ENCODE measurements at regions not wholly inside any gene's neighbourhood (a gene's known extent, or its start where the extent isn't known, plus 50 kb on each side); places are given as distances from the start of the nearest gene placed in this dataset.

DNA sequence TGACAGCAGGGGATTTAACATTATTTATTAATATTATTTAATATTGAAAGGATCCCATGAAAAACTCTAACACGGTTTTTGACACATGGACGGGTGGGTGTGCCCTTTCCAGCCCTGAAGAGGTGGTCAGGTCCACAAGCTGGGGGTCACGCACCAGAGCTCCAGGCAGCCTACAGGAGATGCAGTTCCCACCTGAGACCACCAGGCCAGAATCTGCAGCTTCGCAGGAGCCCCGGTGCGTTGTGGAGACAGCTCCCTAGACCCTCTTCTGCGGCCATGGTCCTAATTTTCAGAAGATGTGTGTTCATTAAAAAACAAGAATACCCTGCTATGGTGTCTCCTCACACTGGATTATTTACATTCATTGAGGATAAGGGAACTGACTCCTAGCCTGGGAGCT, 331.1 kb downstream of the C16orf95 start:
- no peak overlapping the region for H3K4me3 ChIP-seq (ENCODE audit: low read length)
- no peak overlapping the region for H3K9ac ChIP-seq (ENCODE audit: low read depth, low read length)
- H3K4me1 ChIP-seq (ENCODE audit: control insufficient read depth, insufficient read depth, low read length), result peaks cover 7% of the 10 kb centered on the region
- no peaks in the 10 kb centered on the region for H3K27me3 ChIP-seq (ENCODE audit: control insufficient read depth, insufficient read depth, low read length)
- no peaks in the 10 kb centered on the region for H3K36me3 ChIP-seq (ENCODE audit: insufficient read depth, low read length)
- H3K9me3 ChIP-seq (replicated peaks; ENCODE audit: low read length), result no peaks in the 10 kb centered on the region
- H3K4me2 ChIP-seq (ENCODE audit: low read length), result no peak overlapping the region

DNA sequence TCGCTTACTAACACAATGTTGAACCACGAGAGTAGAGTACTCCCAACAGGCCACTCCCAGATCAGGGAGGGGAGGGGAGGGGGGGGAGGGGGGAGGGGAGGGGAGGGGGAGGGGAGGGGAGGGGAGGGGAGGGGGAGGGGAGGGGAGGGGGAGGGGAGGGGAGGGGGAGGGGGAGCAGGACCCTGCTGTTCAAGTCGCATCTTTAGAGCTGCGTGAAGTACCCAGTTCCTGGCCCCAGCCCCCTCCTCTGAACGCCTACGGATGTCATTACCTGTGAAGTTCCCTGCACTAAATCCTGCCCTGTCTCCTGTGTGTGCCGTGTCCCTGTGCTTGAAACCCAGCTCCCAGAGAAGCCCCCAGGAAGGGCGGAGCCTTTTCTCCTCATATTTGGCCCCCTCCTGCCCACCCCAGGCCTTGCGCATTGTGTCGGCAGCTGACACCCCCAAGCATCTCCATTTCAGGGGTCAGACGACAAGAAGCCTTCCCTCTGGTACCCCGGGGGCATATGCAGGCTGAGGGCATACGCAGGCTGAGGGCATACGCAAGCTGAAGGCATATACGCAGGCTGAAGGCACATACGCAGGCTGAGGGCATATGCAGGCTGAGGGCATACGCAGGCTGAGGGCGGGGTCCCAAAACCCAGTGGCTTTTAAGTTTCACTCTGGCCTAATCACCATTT, 330.2 kb downstream of the C16orf95 start:
- Histone ChIP-seq H3K4me1 (ENCODE audit: control insufficient read depth, insufficient read depth, low read length) (peaks cover 15% of the 10 kb centered on the region), H3K9ac (ENCODE audit: low read depth, low read length) (no peak overlapping the region), H3K4me3 (ENCODE audit: low read length) (no peak overlapping the region), H3K4me2 (ENCODE audit: low read length) (no peak overlapping the region), H3K27me3 (ENCODE audit: control insufficient read depth, insufficient read depth, low read length) (no peaks in the 10 kb centered on the region), H3K36me3 (ENCODE audit: insufficient read depth, low read length) (no peaks in the 10 kb centered on the region), H3K9me3 (replicated peaks; ENCODE audit: low read length) (no peaks in the 10 kb centered on the region)

DNA sequence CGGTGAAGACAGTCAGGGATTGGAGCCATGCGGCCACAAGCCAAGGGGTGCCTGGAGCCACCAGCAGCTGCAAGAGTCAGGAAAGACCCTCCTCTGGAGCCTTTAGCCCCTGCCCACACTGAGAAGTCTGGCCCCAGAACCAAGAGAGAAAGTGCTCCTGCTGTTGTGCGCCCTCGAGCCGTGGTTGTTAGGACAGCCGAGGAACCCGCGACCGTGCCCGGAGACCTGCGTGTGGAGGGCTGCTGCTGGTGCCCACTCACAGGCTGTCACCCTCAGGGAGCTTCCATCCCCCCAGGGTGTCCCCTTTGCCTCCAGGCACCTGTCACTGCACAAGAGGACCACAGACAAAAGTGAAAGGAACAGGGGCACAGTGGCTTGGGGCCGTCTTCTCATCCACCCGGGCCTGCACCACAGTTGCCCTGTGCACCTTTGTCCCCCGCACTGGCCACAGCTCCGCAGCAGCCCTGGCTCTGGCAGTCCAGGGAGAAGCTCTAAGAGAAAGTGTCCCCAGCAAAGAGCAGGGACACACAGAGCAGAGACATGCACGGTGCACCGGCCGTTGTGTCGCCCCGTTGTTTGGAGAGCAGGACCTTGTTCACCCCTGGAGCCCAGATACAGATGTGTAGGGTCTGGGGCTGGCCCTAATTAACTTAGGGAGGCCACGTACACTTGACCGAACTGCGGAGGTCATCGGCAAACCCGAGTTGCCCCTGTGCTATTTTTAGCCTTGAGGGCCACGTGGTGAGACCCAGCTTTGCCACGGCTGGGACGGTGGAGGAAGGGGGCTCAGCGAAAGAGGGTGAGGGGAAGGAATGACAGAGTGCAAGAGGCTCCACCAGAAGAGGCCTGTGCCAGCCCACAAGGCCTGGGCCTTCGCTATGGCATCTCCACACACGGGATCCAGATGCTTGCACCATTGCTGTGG, 329.2 kb downstream of the C16orf95 start:
- Histone ChIP-seq H3K9ac (ENCODE audit: low read depth, low read length) (no peak overlapping the region), H3K36me3 (ENCODE audit: insufficient read depth, low read length) (no peaks in the 10 kb centered on the region), H3K4me1 (ENCODE audit: control insufficient read depth, insufficient read depth, low read length) (peaks cover 18% of the 10 kb centered on the region), H3K9me3 (replicated peaks; ENCODE audit: low read length) (no peaks in the 10 kb centered on the region), H3K27me3 (ENCODE audit: control insufficient read depth, insufficient read depth, low read length) (no peaks in the 10 kb centered on the region), H3K4me3 (ENCODE audit: low read length) (no peak overlapping the region), H3K4me2 (ENCODE audit: low read length) (no peak overlapping the region)

DNA sequence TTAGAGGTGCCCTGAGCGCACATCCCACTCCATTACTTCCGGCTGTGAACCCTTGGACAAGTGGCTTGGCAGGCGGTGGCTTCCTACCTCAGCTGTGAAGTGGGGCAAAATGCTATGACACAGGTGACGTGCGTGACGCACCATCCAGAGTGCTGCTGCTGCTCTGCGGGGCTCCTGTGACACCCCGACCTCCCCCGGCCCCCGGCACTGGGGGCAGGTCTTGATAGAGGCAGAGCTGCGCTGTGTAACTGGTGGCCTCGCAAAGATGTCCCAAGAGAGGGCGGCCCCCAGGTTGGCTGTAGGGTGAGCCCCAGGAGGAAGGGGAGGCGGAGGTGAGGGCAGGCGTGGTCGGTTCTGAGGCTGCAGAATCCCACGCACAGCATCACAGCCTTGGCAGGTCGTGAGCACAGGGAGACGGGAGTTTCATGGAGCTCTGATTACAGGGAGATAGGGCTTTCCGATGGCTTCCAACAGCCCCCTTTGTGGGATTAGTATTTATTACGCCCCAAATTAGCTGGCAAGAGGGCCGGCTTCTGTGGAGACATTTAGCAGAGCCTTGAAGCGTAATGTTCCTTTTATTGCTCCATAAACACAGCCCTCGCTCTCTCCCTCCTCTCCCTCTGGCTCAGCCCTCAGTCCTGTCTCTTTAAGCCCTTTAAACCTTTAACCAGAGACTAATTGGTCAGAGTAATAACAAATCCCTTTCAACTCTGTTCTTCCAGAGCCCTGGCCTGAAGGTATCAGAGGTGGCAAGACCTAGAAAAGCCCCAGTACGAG, 328.1 kb downstream of the C16orf95 start:
- Histone ChIP-seq H3K9ac (ENCODE audit: low read depth, low read length) (no peak overlapping the region), H3K4me1 (ENCODE audit: control insufficient read depth, insufficient read depth, low read length) (peaks cover 21% of the 10 kb centered on the region), H3K36me3 (ENCODE audit: insufficient read depth, low read length) (no peaks in the 10 kb centered on the region), H3K27me3 (ENCODE audit: control insufficient read depth, insufficient read depth, low read length) (no peaks in the 10 kb centered on the region), H3K9me3 (replicated peaks; ENCODE audit: low read length) (no peaks in the 10 kb centered on the region), H3K4me2 (ENCODE audit: low read length) (no peak overlapping the region), H3K4me3 (ENCODE audit: low read length) (no peak overlapping the region)

DNA sequence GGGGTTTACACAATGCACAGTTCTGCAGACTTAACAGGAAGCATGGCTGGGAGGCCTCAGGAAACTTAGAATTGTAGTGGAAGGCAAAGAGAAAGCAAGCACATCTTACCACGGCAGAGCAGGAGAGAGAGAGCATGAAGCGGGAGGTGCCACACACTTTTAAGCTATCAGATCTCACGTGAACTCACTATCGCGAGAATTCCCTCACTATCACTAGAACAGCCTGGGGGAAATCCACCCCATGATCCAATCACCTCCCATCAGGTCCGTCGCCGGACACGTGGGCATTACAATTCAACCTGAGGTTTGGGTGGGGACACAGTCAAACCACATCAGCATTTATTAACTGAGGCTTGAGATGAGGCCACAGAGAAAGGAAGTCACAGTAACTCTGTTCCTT, 326.7 kb downstream of the C16orf95 start:
- Histone ChIP-seq H3K27me3 (ENCODE audit: control insufficient read depth, insufficient read depth, low read length) (no peaks in the 10 kb centered on the region), H3K4me2 (ENCODE audit: low read length) (no peak overlapping the region), H3K4me3 (ENCODE audit: low read length) (no peak overlapping the region), H3K9ac (ENCODE audit: low read depth, low read length) (no peak overlapping the region), H3K36me3 (ENCODE audit: insufficient read depth, low read length) (no peaks in the 10 kb centered on the region), H3K9me3 (replicated peaks; ENCODE audit: low read length) (no peaks in the 10 kb centered on the region), H3K4me1 (ENCODE audit: control insufficient read depth, insufficient read depth, low read length) (peaks cover 29% of the 10 kb centered on the region)

DNA sequence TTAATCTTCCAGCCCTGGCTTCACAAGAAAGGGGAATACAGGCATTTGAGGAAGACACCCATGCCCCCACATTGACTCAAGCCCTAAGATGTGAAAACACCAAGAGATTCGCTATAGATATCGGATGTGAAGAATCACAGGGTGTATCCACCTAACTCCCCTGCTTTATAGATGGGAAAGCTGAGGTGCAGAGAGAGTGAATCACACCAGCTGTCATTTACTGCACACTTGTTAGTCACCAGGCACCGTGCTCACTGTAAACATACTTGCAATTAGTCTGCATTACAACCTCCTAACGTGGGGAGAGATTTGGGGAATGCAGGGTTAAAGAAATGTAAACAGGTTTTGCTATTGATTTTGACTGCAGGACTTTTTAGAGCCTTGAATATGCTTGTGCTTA, 325.5 kb downstream of the C16orf95 start:
- Histone ChIP-seq H3K4me2 (ENCODE audit: low read length) (peak overlapping the region; percentile 8), H3K36me3 (ENCODE audit: insufficient read depth, low read length) (no peaks in the 10 kb centered on the region), H3K4me1 (ENCODE audit: control insufficient read depth, insufficient read depth, low read length) (peaks cover 31% of the 10 kb centered on the region), H3K27me3 (ENCODE audit: control insufficient read depth, insufficient read depth, low read length) (no peaks in the 10 kb centered on the region), H3K9me3 (replicated peaks; ENCODE audit: low read length) (no peaks in the 10 kb centered on the region), H3K4me3 (ENCODE audit: low read length) (no peak overlapping the region), H3K9ac (ENCODE audit: low read depth, low read length) (no peak overlapping the region)

DNA sequence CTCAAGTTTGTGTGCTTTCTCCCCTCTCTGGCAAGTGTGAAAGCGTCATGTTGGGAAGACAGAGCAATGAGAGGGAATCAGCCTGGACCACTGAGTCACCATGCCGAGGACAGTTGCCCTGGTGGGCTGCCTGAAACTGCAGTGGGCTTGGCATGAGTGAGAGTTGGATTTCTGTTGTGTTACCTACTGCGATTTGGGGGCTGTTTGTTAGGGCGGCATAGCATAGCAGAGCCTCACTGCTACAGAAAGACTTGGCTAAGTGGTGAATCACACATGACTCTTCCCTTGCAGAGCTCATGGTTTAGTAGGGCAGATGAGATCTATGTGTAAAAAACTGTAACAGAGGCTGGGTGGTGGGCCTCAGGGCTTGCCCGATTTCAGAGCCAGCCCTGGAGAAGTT, 324.6 kb downstream of the C16orf95 start:
- no peak overlapping the region for H3K4me2 ChIP-seq (ENCODE audit: low read length)
- H3K27me3 ChIP-seq (ENCODE audit: control insufficient read depth, insufficient read depth, low read length), result no peaks in the 10 kb centered on the region
- no peak overlapping the region for H3K4me3 ChIP-seq (ENCODE audit: low read length)
- H3K9ac ChIP-seq (ENCODE audit: low read depth, low read length), result no peak overlapping the region
- no peaks in the 10 kb centered on the region for H3K9me3 ChIP-seq (replicated peaks; ENCODE audit: low read length)
- no peaks in the 10 kb centered on the region for H3K36me3 ChIP-seq (ENCODE audit: insufficient read depth, low read length)
- peaks cover 31% of the 10 kb centered on the region for H3K4me1 ChIP-seq (ENCODE audit: control insufficient read depth, insufficient read depth, low read length)

DNA sequence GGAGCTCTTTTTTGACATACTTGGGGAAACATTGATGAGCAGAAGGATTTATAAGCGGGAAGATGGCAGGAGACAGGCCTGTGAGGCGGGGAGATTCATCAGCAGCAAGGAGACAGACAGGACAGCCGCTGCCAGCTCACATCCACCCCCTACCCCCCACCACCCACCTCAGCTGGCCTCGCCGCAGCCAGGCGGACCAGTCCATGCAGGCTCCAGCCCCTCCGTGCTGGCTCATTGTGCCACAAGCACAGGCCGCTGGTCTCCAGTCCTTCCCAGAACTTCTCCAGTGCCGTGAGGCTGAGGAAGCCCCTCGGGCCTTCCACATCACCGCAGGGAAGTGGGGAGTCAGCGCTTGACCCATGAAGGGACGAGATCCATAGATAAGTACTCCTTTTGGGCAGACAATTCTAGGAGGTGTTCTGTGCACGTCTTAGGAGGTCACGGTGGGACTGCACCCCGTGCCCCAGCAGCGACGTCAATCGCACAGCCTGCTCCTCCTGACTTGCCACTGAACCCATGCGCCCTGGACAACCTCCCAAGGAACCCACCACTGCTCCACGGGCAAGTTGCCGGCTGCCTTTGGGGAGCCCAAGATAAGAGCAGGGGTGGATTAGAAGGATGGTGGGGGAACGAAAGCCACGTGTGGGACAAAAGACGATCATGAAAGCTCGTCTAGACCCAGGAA, 323.6 kb downstream of the C16orf95 start:
- Histone ChIP-seq H3K4me1 (ENCODE audit: control insufficient read depth, insufficient read depth, low read length) (peaks cover 31% of the 10 kb centered on the region), H3K36me3 (ENCODE audit: insufficient read depth, low read length) (no peaks in the 10 kb centered on the region), H3K4me3 (ENCODE audit: low read length) (no peak overlapping the region), H3K27me3 (ENCODE audit: control insufficient read depth, insufficient read depth, low read length) (no peaks in the 10 kb centered on the region), H3K4me2 (ENCODE audit: low read length) (no peak overlapping the region), H3K9me3 (replicated peaks; ENCODE audit: low read length) (no peaks in the 10 kb centered on the region), H3K9ac (ENCODE audit: low read depth, low read length) (no peak overlapping the region)

DNA sequence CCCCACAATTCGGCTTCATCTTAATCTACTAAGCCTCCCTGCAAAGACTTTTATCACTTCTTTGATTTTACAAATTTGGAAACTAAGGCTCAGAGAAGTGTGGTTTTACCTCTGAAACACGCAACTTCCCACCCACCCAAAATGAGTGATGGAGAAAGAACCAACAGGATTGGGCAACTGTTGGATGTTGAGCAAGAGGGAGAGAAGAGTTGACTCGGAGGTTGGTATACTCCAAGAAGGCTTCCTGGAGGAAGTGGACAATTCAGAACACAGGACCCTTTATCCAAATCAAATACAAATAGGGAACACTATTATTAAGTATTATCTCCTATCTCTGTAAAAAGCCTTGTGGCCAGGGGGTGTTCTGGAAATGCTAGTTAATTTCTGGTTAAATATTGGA, 323.0 kb downstream of the C16orf95 start:
- Histone ChIP-seq H3K36me3 (ENCODE audit: insufficient read depth, low read length) (no peaks in the 10 kb centered on the region), H3K4me2 (ENCODE audit: low read length) (peak overlapping the region; percentile 68), H3K9me3 (replicated peaks; ENCODE audit: low read length) (no peaks in the 10 kb centered on the region), H3K9ac (ENCODE audit: low read depth, low read length) (peak overlapping the region; percentile 45), H3K4me3 (ENCODE audit: low read length) (no peak overlapping the region), H3K4me1 (ENCODE audit: control insufficient read depth, insufficient read depth, low read length) (peaks cover 34% of the 10 kb centered on the region), H3K27me3 (ENCODE audit: control insufficient read depth, insufficient read depth, low read length) (no peaks in the 10 kb centered on the region)

DNA sequence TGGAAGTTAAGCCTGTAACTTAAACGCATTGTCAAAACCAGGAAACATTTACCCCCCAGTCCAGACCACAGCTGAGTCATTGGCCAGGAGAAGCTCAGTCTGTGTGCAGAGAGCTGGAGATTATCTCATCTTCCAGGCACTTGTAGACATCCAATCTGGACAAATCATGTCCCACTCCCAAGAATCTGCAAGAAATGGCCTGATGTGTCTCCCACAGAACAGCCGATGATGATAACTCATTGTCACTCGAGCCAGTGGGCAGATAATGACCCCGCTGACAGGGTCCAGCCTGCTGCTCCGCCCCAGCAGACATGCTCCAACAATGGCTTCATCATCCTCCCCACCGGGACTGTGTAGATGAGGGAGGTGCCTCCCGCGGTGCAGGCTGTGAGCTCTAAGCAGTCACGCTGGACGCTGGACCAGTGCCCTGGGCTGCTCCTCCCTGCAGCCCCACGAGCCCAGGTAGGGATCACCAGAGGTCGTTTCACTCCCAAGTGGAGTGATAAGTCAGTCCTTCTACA, 322.5 kb downstream of the C16orf95 start:
- Histone ChIP-seq H3K4me2 (ENCODE audit: low read length) (peak overlapping the region; percentile 68), H3K9me3 (replicated peaks; ENCODE audit: low read length) (no peaks in the 10 kb centered on the region), H3K4me1 (ENCODE audit: control insufficient read depth, insufficient read depth, low read length) (peaks cover 39% of the 10 kb centered on the region), H3K36me3 (ENCODE audit: insufficient read depth, low read length) (no peaks in the 10 kb centered on the region), H3K27me3 (ENCODE audit: control insufficient read depth, insufficient read depth, low read length) (no peaks in the 10 kb centered on the region), H3K9ac (ENCODE audit: low read depth, low read length) (peak overlapping the region; percentile 48), H3K4me3 (ENCODE audit: low read length) (peak overlapping the region; percentile 17)

DNA sequence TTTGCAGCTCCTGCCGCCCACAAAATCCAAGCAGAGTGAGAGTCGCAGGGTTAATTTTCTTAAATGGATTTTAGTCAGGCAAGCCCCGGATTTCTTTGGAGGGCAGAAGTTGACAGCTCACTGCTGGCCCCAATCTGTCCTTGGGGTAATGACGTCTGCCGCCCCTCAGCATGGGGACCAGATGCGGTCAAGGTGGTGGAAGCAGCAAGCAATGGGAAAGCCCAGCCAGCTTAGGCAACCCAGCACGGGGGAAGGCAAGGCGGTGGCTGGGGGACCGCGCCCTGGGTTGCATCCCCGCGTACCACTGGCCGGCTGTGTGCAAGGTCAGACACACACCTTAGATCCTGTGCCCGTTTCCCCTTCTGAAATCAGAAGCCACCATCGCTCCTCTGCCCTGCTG, 321.7 kb downstream of the C16orf95 start:
- H3K36me3 ChIP-seq (ENCODE audit: insufficient read depth, low read length), result no peaks in the 10 kb centered on the region
- no peak overlapping the region for H3K4me3 ChIP-seq (ENCODE audit: low read length)
- peak overlapping the region; percentile 48 for H3K9ac ChIP-seq (ENCODE audit: low read depth, low read length)
- H3K4me1 ChIP-seq (ENCODE audit: control insufficient read depth, insufficient read depth, low read length), result peaks cover 39% of the 10 kb centered on the region
- H3K27me3 ChIP-seq (ENCODE audit: control insufficient read depth, insufficient read depth, low read length), result no peaks in the 10 kb centered on the region
- H3K4me2 ChIP-seq (ENCODE audit: low read length), result peak overlapping the region; percentile 68
- H3K9me3 ChIP-seq (replicated peaks; ENCODE audit: low read length), result no peaks in the 10 kb centered on the region
